GM12875 (cell line): ENCODE measurements at regions not wholly inside any gene's neighbourhood (a gene's known extent, or its start where the extent isn't known, plus 50 kb on each side); places are given as distances from the start of the nearest gene placed in this dataset.
"Not testable (repeated sequence)": the region's sequence is repeated elsewhere in the genome, so short reads cannot be mapped to it uniquely, and the experiment has no call there.

Source experiments
- H3K4me3 ChIP-seq: one replicate; pipeline ENCODE4 v1.5.1; 2011; ENCODE audit warnings: low read depth, low read length, control low read depth
- TF ChIP-seq, protein P1 (sequence below): IDR thresholded peaks from 2 replicates; pipeline ENCODE4 v1.5.1; 2011; ENCODE audit warnings: low read depth, mild to moderate bottlenecking, control low read depth, inconsistent platforms, low read length, moderate library complexity, borderline replicate concordance; ENCODE audit not compliant: insufficient read depth

DNA sequence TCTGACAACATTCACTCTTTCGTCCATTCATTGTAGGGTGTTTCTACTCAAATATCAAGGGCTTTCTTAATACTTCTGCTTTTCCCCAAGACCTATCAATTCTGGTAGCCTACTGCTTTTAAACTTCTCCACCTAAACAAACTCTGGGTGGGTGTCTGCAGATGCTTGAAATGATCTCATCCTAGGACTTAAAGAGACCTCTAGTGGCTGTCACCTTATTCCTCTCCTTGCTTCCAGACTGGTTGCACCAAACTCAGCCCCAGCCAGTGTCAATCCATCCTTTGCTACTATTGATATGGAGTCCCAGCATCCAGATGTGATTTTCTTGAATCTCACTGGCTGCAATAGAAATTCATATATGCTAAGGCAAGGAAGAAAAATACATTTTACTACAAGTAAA lies 274.7 kb downstream of the NXPE2 start:
- H3K4me3 ChIP-seq: no peak overlapping the region
- TF ChIP-seq, protein P1, sequence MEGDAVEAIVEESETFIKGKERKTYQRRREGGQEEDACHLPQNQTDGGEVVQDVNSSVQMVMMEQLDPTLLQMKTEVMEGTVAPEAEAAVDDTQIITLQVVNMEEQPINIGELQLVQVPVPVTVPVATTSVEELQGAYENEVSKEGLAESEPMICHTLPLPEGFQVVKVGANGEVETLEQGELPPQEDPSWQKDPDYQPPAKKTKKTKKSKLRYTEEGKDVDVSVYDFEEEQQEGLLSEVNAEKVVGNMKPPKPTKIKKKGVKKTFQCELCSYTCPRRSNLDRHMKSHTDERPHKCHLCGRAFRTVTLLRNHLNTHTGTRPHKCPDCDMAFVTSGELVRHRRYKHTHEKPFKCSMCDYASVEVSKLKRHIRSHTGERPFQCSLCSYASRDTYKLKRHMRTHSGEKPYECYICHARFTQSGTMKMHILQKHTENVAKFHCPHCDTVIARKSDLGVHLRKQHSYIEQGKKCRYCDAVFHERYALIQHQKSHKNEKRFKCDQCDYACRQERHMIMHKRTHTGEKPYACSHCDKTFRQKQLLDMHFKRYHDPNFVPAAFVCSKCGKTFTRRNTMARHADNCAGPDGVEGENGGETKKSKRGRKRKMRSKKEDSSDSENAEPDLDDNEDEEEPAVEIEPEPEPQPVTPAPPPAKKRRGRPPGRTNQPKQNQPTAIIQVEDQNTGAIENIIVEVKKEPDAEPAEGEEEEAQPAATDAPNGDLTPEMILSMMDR: no peak

DNA sequence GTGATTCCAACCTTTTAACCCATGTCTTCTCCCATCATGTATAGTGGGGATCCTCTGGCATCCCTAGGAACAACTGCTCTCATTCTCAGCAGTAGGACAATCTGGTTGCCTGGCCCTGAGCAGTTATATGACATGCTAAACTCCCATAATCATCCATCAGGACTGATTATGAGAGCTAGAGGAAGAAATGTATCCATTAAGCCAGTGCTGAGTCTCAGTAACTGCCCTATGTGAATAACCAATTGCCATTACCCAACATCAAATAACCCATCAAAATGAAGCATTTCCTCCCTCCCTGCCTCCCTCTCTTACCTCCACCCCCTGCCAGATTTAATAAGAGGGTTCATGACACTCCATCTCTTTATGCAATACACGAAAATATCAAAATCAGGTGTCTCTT lies 277.6 kb downstream of the NXPE2 start:
- H3K4me3 ChIP-seq: no peak overlapping the region
- TF ChIP-seq, protein P1: no peak

DNA sequence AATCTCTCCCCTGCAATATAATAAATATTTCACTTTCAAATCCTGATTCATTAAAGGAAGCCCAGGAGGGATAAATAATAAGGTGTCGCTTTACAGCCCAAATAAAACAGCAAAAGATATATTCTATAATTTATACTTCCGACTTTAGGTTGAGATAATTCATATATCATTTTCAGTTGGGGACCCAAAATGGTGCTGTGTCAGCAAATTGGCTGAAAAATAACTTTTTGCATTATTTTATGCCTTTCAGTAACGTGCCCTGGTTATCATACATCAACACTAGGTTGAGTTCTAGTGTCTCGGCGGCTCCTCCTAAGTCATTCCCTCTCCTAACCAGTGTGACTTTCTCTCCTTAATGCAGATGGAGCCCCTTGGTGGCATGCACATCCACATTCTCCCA lies 278.2 kb downstream of the NXPE2 start:
- TF ChIP-seq, protein P1: no peak
- no peak overlapping the region for H3K4me3 ChIP-seq

DNA sequence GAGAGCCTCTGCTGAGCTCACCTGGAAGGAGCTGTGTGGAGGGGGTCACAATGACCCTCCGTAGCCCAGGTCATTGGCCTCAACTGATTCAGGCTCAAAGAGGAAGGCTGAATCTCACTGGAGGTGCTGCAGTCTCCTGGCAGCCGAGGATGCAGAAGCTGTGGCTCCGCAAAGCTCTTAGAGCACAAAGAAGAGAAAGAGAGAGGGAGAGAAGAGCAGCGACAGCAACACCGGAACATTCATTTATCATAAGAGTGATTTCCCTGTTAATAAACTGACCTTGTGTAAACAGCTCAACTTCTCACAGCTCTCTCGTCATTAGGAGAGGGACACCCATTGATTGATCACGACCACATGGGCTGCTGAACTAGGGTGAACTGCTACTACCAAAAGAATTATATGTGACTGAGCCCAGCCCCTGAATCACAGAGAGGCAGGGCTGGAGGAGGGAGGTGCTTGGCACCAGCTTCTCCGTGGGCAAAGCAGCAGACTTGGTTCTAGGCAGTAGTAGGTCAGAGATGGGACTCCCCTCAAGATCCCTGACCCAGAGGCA lies 281.7 kb downstream of the NXPE2 start:
- H3K4me3 ChIP-seq: no peak overlapping the region
- TF ChIP-seq, protein P1: no peak

DNA sequence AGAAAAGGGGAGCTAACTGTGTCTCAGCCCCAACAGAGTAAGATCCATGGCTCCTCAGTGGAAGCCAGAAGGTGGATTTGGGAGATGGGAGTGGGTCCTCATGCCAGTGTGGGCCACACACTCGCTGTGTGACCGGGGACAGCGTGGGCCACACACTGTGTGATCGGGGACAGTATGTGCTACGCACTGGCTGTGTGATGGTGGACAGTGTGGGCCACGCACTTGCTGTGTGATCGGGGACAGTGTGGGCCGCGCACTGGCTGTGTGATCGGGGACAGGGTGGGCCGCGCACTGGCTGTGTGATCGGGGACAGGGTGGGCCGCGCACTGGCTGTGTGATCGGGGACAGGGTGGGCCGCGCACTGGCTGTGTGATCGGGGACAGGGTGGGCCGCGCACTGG lies 282.5 kb downstream of the NXPE2 start:
- not testable (repeated sequence) for H3K4me3 ChIP-seq

DNA sequence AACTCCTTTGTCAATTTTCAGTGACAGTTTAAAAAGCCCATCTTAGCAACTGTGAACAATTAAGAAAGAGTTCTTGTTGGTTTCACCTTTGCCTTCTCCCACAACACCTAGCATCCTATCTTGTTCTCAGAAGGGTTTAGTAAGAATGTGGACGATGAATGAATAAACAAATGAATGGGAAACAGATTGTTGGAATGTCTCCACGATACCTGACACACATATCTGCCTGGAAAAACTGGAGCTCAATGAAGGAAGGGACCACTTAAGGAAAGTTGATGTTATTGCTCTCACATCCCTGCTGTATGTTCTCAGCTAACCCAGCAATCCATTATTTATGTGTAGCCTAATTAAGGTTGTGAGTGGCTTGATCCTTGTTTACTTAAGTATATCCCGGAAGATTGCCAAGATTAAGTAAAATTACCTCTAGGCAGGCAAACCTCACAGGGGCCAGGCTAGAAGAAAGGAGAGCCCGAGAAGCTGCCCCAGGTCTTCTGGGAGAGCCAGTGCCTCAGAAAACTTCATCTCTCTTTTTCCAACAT lies 286.4 kb downstream of the NXPE2 start:
- TF ChIP-seq, protein P1: no peak

DNA sequence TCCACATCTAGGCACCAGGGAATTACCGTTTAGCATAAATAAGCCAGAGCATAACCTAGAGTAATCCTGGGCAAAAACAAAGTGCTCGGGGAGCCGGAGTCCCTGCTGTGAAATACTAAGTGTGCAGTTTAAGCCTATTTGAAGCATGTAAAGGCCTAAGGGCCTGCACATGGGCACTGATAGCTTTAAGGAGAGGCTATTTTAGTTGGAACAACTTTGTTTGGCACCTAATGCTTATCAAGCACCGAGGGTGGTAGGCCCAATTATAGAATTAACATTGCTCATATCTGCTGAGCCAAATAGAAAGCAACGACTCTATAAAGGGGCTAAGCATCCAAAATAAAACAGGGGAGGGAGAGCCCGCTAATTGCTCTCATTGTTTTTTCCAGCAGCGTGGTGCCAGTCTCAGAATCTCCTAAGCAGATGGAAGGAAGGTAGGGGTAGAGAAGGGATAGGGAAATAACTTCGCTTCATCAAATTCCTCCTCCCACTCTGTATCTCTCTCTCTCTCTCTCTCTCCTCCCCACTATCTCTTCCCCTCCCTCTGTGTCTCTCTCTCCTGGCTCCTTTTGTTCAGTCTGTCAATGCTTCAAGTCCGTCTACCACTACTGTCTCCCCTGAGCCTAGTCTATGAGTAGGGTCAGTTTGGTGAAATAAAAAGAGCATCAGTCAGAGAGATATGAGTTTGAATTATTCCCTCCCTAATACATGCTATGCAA lies 292.8 kb downstream of the NXPE2 start:
- H3K4me3 ChIP-seq: no peak overlapping the region

More for the DNA sequence above, 286.4 kb downstream of the NXPE2 start:
- no peak overlapping the region for H3K4me3 ChIP-seq

More for the DNA sequence above, 292.8 kb downstream of the NXPE2 start:
- TF ChIP-seq, protein P1: no peak
